Stimulated activated effector memory CD8-positive, alpha-beta T cell treated with anti-CD3 and anti-CD28 coated beads, Interleukin-12 subunit alpha, Interleukin-12 subunit beta, amount 100 ng/mL, for 72 hours (primary cell): ENCODE measurements at regions not wholly inside any gene's neighbourhood (a gene's known extent, or its start where the extent isn't known, plus 50 kb on each side); places are given as distances from the start of the nearest gene placed in this dataset.
A peak's percentile ranks its signal among the peaks of the same experiment; 100 is the strongest.

Source experiments
- ATAC-seq: fragments of 150-1000 bp; cut with Tn5 transposase; 2 replicates; pipeline ENCODE4 v1.10.0; 2021
- DNase-seq, 2 donors: peaks; one replicate each; pipeline ENCODE4 v3.0.0; 2021 to 2022; ENCODE audit warnings: low spot score in 2 of 2
- H3K27ac Mint-ChIP-seq: one replicate; pipeline ENCODE4 v1.8.0; 2022; ENCODE audit warnings: mild to moderate bottlenecking, mixed read lengths
- H3K36me3 Mint-ChIP-seq: one replicate; pipeline ENCODE4 v1.8.0; 2022; ENCODE audit warnings: mild to moderate bottlenecking, mixed read lengths
- H3K4me1 Mint-ChIP-seq: one replicate; pipeline ENCODE4 v1.8.0; 2022; ENCODE audit warnings: mixed read lengths
- H3K4me3 Mint-ChIP-seq: one replicate; pipeline ENCODE4 v1.8.0; 2022; ENCODE audit warnings: mild to moderate bottlenecking, mixed read lengths
- H3K9me3 Mint-ChIP-seq: one replicate; pipeline ENCODE4 v1.8.0; 2022; ENCODE audit warnings: mixed read lengths

GRCh38 chr10:33529234-33529633, 194.8 kb upstream of the NRP1 start:
- Mint-ChIP-seq H3K27ac (no peak overlapping the region), H3K36me3 (no peaks in the 10 kb centered on the region), H3K9me3 (peaks cover 3% of the 10 kb centered on the region), H3K4me3 (no peak overlapping the region), H3K4me1 (no peaks in the 10 kb centered on the region)
- no peak for ATAC-seq
- DNase-seq = no peak

DNA sequence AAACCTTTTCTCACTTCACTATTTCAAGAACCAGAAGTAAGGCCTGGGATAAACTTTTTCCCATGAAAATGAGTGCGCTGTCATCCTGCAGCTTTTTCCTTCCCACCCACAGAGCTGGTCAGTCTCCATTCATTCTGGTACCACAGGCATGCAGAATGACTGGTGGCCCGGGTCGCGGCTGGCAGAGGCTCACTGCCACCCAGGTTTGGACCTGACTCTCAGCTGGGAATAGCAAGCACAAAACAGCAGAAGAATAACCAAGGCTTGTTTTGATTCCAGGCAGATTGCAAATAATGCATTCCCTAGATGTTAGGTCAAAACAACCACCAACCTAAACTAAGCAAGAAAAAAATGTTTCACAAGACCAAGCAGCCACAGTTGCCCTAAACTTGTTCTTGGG, 190.5 kb upstream of the NRP1 start:
- no peak for DNase-seq
- H3K4me3 Mint-ChIP-seq = no peak overlapping the region
- H3K4me1 Mint-ChIP-seq = no peaks in the 10 kb centered on the region
- no peak for ATAC-seq
- H3K36me3 Mint-ChIP-seq = no peaks in the 10 kb centered on the region
- H3K27ac Mint-ChIP-seq = no peak overlapping the region
- peaks cover 2% of the 10 kb centered on the region for H3K9me3 Mint-ChIP-seq

- no peaks in the 10 kb centered on the region for H3K36me3 Mint-ChIP-seq
- H3K27ac Mint-ChIP-seq = no peak overlapping the region
- DNase-seq = no peak
- H3K9me3 Mint-ChIP-seq = no peaks in the 10 kb centered on the region
- ATAC-seq = no peak
- H3K4me1 Mint-ChIP-seq = no peaks in the 10 kb centered on the region
- H3K4me3 Mint-ChIP-seq = no peak overlapping the region
Observed at GRCh38 chr10:33524041-33524440, 189.6 kb upstream of the NRP1 start.

GRCh38 chr10:33523236-33523792, 188.8 kb upstream of the NRP1 start:
- Mint-ChIP-seq H3K36me3 (no peaks in the 10 kb centered on the region), H3K4me1 (no peaks in the 10 kb centered on the region), H3K27ac (no peak overlapping the region), H3K9me3 (no peaks in the 10 kb centered on the region), H3K4me3 (no peak overlapping the region)
- ATAC-seq = no peak
- DNase-seq = no peak

- Mint-ChIP-seq H3K9me3 (no peaks in the 10 kb centered on the region), H3K4me3 (no peak overlapping the region), H3K4me1 (no peaks in the 10 kb centered on the region), H3K27ac (no peak overlapping the region), H3K36me3 (no peaks in the 10 kb centered on the region)
- DNase-seq = no peak
- no peak for ATAC-seq
Observed at GRCh38 chr10:33521904-33522303, 187.4 kb upstream of the NRP1 start.

DNA sequence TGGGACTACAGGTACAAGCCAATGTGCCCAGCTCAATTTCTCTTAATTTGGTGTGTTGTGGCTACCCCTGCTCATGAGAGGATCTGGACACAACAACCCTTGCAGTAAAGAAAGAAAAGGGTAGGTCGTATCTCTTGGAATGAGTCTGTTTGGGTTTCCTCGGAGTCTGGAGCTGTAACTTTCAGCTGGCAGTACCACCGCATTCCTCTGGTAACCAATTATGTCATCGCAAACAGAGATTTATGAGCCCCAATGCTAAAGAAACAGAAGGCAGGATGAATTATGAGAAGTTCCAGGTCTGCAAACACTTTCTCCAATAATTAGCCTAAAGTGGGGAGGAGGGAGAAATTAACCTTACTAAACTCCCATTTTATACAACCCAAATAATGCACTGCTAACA, 186.6 kb upstream of the NRP1 start:
- no peaks in the 10 kb centered on the region for H3K4me1 Mint-ChIP-seq
- no peak for DNase-seq

DNA sequence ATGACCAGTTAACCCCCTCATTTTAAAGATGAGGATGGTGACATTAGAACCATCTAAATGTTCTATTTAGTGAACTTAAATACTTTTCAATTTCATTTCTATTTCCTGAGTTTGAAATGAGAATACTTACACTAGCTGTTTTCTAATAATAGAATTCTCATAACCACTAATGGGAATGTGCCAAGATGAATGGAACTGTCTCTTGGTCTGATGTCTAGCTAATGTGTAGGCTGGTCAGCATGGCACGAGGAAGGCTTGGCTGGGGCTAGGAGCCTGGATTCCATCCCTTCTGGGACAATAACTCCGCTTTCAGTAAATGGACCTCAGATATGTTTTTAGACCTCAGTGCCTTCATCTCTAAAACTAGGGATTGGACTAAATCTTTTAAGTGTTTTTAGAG, 185.8 kb upstream of the NRP1 start:
- DNase-seq (no peak), ATAC-seq (no peak)
- Mint-ChIP-seq H3K36me3 (no peaks in the 10 kb centered on the region), H3K9me3 (no peaks in the 10 kb centered on the region), H3K27ac (no peak overlapping the region), H3K4me1 (no peaks in the 10 kb centered on the region), H3K4me3 (no peak overlapping the region)

More for the DNA sequence above, 186.6 kb upstream of the NRP1 start:
- no peaks in the 10 kb centered on the region for H3K9me3 Mint-ChIP-seq
- ATAC-seq = no peak
- no peak overlapping the region for H3K27ac Mint-ChIP-seq
- H3K4me3 Mint-ChIP-seq = no peak overlapping the region
- no peaks in the 10 kb centered on the region for H3K36me3 Mint-ChIP-seq

DNA sequence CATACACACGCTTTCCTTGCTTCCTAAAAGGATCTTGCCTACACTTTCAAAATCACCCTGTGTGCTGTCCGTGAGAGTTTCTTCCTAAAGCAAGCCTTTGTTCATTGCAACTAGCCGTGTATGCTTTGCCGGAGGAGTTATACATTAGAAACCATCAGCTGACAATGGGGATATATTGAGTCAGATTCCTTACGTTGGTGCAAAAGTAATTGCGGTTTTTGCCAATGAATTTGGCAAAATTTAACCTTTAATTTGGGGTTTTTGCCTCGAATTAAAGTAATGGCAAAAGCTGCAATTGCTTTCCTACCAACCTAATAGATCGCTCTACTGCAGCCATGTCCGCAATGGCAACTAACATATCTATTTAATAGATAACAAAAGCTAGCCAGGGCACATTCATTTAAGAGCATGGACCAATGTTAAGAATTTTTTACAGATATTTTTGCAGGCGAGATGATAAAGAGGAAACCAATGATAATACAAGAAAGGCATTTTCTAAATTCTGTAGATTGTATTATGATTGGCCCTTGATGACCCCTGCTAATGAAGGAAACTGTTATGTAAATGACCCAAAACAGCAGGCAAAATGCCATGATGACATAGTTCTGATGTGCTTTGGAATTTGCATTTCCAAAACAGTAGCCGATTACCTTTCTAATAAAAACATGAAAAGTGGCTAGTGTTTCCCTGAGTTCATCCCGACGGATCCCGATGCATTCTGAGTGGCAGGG, 184.8 kb upstream of the NRP1 start:
- ATAC-seq (no peak), DNase-seq (no peak)
- Mint-ChIP-seq H3K4me1 (no peaks in the 10 kb centered on the region), H3K36me3 (no peaks in the 10 kb centered on the region), H3K4me3 (no peak overlapping the region), H3K27ac (no peak overlapping the region), H3K9me3 (no peaks in the 10 kb centered on the region)

DNA sequence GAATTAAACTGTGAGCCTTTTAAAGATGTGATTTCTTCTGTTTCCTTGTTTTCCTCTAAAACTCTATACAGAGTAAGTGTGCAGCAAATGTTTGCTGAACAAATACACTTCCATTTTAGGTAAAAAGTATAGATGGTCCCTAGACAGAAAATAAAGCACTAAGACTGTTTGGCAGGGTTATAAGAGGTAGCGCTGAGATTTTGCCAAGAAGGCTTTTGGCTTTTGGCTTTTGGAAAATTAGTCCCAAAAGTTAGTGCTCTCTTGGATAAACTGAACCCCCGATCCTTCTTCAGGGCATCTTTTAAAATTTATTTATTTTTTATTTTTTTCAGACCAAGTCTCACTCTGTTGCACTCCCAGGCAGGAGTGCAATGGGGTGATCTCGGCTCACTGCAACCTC, 175.7 kb upstream of the NRP1 start:
- H3K4me3 Mint-ChIP-seq = no peak overlapping the region
- H3K4me1 Mint-ChIP-seq = peaks cover 8% of the 10 kb centered on the region
- no peaks in the 10 kb centered on the region for H3K9me3 Mint-ChIP-seq
- H3K36me3 Mint-ChIP-seq = no peaks in the 10 kb centered on the region
- DNase-seq (no peak), ATAC-seq (no peak)
- no peak overlapping the region for H3K27ac Mint-ChIP-seq

DNA sequence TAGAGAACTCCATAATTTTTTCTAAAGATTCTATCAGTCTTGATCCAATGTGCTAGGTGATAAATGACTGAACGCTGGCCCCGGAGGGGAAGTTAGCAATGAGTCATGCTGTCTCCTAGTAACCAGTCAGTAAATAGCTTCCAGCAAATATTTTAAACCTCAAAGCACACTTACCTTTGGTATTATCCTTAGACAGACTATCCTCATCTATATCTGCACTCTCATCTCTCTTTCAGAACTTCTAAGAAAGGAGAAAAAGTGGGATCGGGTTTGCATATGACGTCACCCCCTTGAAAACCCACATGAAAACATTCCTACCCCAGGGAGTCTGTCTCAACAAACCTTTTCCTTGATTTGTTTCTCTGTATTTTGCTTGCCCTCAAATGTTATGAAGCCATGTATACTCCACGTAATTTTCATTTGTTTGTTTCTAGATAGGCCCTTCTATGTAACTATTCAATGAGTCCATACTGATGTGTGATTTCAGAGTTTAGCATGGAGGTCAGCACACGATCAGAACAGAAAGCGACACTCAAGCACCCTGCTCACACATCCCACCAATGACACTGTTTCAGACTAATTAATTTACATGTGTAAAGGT, 174.9 kb upstream of the NRP1 start:
- DNase-seq = no peak
- H3K4me3 Mint-ChIP-seq = no peak overlapping the region
- no peak overlapping the region for H3K27ac Mint-ChIP-seq

GRCh38 chr10:33507662-33508425, 173.4 kb upstream of the NRP1 start:
- peaks cover 8% of the 10 kb centered on the region for H3K4me1 Mint-ChIP-seq
- DNase-seq (no peak), ATAC-seq (no peak)

More for the DNA sequence above, 174.9 kb upstream of the NRP1 start:
- Mint-ChIP-seq H3K4me1 (peaks cover 8% of the 10 kb centered on the region), H3K36me3 (no peaks in the 10 kb centered on the region), H3K9me3 (no peaks in the 10 kb centered on the region)
- peak; percentile 92 for ATAC-seq

GRCh38 chr10:33506838-33507661, 172.6 kb upstream of the NRP1 start:
- DNase-seq (no peak), ATAC-seq (peak; percentile 69)
- Mint-ChIP-seq H3K4me3 (no peak overlapping the region), H3K4me1 (peaks cover 8% of the 10 kb centered on the region), H3K27ac (no peak overlapping the region), H3K9me3 (no peaks in the 10 kb centered on the region), H3K36me3 (no peaks in the 10 kb centered on the region)

More at GRCh38 chr10:33507662-33508425, 173.4 kb upstream of the NRP1 start:
- Mint-ChIP-seq H3K4me3 (no peak overlapping the region), H3K27ac (no peak overlapping the region), H3K36me3 (no peaks in the 10 kb centered on the region), H3K9me3 (no peaks in the 10 kb centered on the region)

GRCh38 chr10:33506391-33506790, 171.9 kb upstream of the NRP1 start:
- no peaks in the 10 kb centered on the region for H3K9me3 Mint-ChIP-seq
- H3K36me3 Mint-ChIP-seq = no peaks in the 10 kb centered on the region
- ATAC-seq = no peak
- H3K27ac Mint-ChIP-seq = no peak overlapping the region
- H3K4me1 Mint-ChIP-seq = peaks cover 8% of the 10 kb centered on the region
- no peak for DNase-seq
- H3K4me3 Mint-ChIP-seq = no peak overlapping the region

DNA sequence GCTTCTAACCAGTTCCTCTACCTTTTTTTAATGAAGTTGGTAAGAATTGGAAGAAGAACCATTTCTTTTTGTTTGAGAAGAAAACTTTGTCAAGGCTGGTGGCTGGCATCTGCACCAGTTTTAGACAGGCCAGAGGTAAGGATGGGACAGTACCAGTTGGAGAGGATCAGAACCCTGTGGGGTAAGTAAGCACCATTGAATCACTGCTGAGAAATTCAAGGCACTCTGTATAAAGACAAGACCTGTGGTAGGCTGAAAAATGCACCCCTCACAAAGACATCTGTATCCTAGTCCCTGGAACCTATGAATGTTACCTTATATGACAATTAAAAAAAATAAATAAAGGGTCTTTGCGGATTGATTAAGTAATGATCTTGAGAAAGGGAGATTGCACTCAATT, 166.7 kb upstream of the NRP1 start:
- DNase-seq (no peak), ATAC-seq (no peak)
- Mint-ChIP-seq H3K36me3 (no peaks in the 10 kb centered on the region), H3K9me3 (no peaks in the 10 kb centered on the region), H3K27ac (no peak overlapping the region), H3K4me1 (no peaks in the 10 kb centered on the region), H3K4me3 (no peak overlapping the region)

- H3K9me3 Mint-ChIP-seq = no peaks in the 10 kb centered on the region
- DNase-seq (no peak), ATAC-seq (no peak)
- no peaks in the 10 kb centered on the region for H3K36me3 Mint-ChIP-seq
- no peak overlapping the region for H3K4me3 Mint-ChIP-seq
- no peaks in the 10 kb centered on the region for H3K4me1 Mint-ChIP-seq
- no peak overlapping the region for H3K27ac Mint-ChIP-seq
Observed at GRCh38 chr10:33498391-33498891, 164.0 kb upstream of the NRP1 start.
